A549 (cell line): ENCODE measurements at regions not wholly inside any gene's neighbourhood (a gene's known extent, or its start where the extent isn't known, plus 50 kb on each side); places are given as distances from the start of the nearest gene placed in this dataset.

Source experiments
- ATAC-seq, 2 experiments: fragments of 200-7000 bp in 1 of 2; fragments of >200 bp in 1 of 2; cut with Nextera tagmentation in 1 of 2; cut with Tn5 transposase in 1 of 2; 3 replicates each; pipeline versions ENCODE4 v1.8.0 to v1.9.1; 2018 to 2020; ENCODE audit warnings: mild to moderate bottlenecking in 1 of 2, moderate library complexity in 1 of 2
- CTCF ChIA-PET: fragments of 300-600 bp; sonication (Branson Sonifier 250); formaldehyde crosslinking; extraction: SDS; loops from one replicate; lab custom pipeline; 2021; ENCODE audit warnings: antibody characterized with exemption, inconsistent platforms; lab: Yijun Ruan, JAX
- POLR2A ChIA-PET: fragments of 350-600 bp; formaldehyde crosslinking; extraction: SDS; loops from one replicate; lab custom pipeline; 2021; ENCODE audit warnings: antibody characterized with exemption, inconsistent platforms; lab: Yijun Ruan, JAX
- DNase-seq, 2 experiments: peaks; one replicate each; pipeline versions ENCODE4 v3.0.0 to v3.0.0-alpha.2; 2011 to 2016; ENCODE audit warnings: low read depth in 1 of 2, low spot score in 1 of 2
- FAIRE-seq: peaks from 2 replicates; lab custom pipeline; 2011; peaks lifted over from hg19 to GRCh38; lab: Jason Lieb, UNC
- H3K27ac ChIP-seq, 2 experiments: fragments of >200 bp; sonication (Bioruptor Twin); formaldehyde crosslinking; 3 replicates each; pipeline ENCODE4 v1.5.1; 2016 to 2017
- H3K4me1 ChIP-seq: fragments of >200 bp; sonication (Bioruptor Twin); formaldehyde crosslinking; 3 replicates; pipeline ENCODE4 v1.6.1; 2016
- H3K4me2 ChIP-seq: fragments of >200 bp; sonication (Bioruptor Twin); formaldehyde crosslinking; 3 replicates; pipeline ENCODE4 v1.6.1; 2016
- H3K4me3 ChIP-seq: fragments of >200 bp; sonication (Bioruptor Twin); formaldehyde crosslinking; 3 replicates; pipeline ENCODE4 v1.5.1; 2016
- H3K9me3 ChIP-seq: fragments of >200 bp; sonication (Bioruptor Twin); formaldehyde crosslinking; 3 replicates; pipeline ENCODE4 v1.6.1; 2016
- ATOH8 ChIP-seq: fragments of 250-450 bp; sonication (Bioruptor Pico); IDR thresholded peaks from 2 replicates; pipeline ENCODE4 v1.5.0; 2020; ENCODE audit warnings: low read depth, mild to moderate bottlenecking, moderate library complexity
- BCL3 ChIP-seq: fragments of >200 bp; sonication (Bioruptor Twin); formaldehyde crosslinking; IDR thresholded peaks from 3 replicates; pipeline ENCODE4 v1.6.1; 2016
- CHD4 ChIP-seq: fragments of 200-600 bp; sonication (generic); IDR thresholded peaks from 2 replicates; pipeline ENCODE4 v1.6.1; 2016; ENCODE audit warnings: antibody characterized with exemption, mild to moderate bottlenecking, borderline replicate concordance
- GATA3 ChIP-seq: IDR thresholded peaks from 2 replicates; pipeline ENCODE4 v1.6.1; 2012; ENCODE audit warnings: borderline replicate concordance
- HOXA7 ChIP-seq: fragments of 250-450 bp; sonication (Bioruptor Pico); IDR thresholded peaks from 2 replicates; pipeline ENCODE4 v1.5.0; 2020; ENCODE audit warnings: mild to moderate bottlenecking, moderate library complexity
- HOXB5 ChIP-seq: fragments of 250-450 bp; sonication (Bioruptor Pico); IDR thresholded peaks from 2 replicates; pipeline ENCODE4 v1.5.0; 2020; ENCODE audit warnings: mild to moderate bottlenecking, moderate library complexity
- KDM1A ChIP-seq: fragments of 200-600 bp; sonication (generic); IDR thresholded peaks from 2 replicates; pipeline ENCODE4 v1.6.1; 2016; ENCODE audit warnings: low read depth, mild to moderate bottlenecking
- MAX ChIP-seq: IDR thresholded peaks from 2 replicates; pipeline ENCODE4 v1.6.1; 2012
- NFE2L2 ChIP-seq: fragments of 150-350 bp; conservative IDR thresholded peaks from 2 replicates; pipeline ENCODE4 v1.6.1; 2014; ENCODE audit warnings: low read length
- PBX3 ChIP-seq: IDR thresholded peaks from 2 replicates; pipeline ENCODE4 v1.6.1; 2012
- PHF8 ChIP-seq: fragments of 200-600 bp; sonication (generic); IDR thresholded peaks from 2 replicates; pipeline ENCODE4 v1.6.1; 2016; ENCODE audit warnings: low read depth, mild to moderate bottlenecking, antibody characterized with exemption, moderate library complexity, borderline replicate concordance
- POLR2A ChIP-seq: IDR thresholded peaks from 2 replicates; pipeline ENCODE4 v1.6.1; 2012; ENCODE audit warnings: mild to moderate bottlenecking, low read length
- RAD21 ChIP-seq, 2 experiments: fragments of >200 bp in 1 of 2; sonication (Bioruptor Twin) in 1 of 2; formaldehyde crosslinking in 1 of 2; IDR thresholded peaks in 1 of 2; conservative IDR thresholded peaks in 1 of 2; 2 replicates in 1 of 2; 3 replicates in 1 of 2; pipeline ENCODE4 v1.6.1; 2012 to 2018; ENCODE audit warnings: inconsistent platforms in 1 of 2
- RCOR1 ChIP-seq: fragments of 150-350 bp; IDR thresholded peaks from 2 replicates; pipeline ENCODE4 v1.6.1; 2014; ENCODE audit warnings: antibody characterized with exemption, low read length, low read depth
- SREBF2 ChIP-seq: fragments of 450-650 bp; IDR thresholded peaks from 2 replicates; pipeline ENCODE4 v1.6.1; 2014; ENCODE audit warnings: mild to moderate bottlenecking, moderate library complexity
- TFCP2L1 ChIP-seq: fragments of 250-450 bp; sonication (Bioruptor Pico); IDR thresholded peaks from 2 replicates; pipeline ENCODE4 v1.5.0; 2021; ENCODE audit warnings: mild to moderate bottlenecking
- USF2 ChIP-seq: fragments of 450-650 bp; IDR thresholded peaks from 2 replicates; pipeline ENCODE4 v1.6.1; 2014; ENCODE audit warnings: antibody characterized with exemption
- ZC3H11A ChIP-seq: fragments of 450-650 bp; IDR thresholded peaks from 2 replicates; pipeline ENCODE4 v1.6.1; 2014; ENCODE audit warnings: antibody characterized with exemption, mild to moderate bottlenecking
- ZFP36 ChIP-seq: fragments of 450-650 bp; IDR thresholded peaks from 2 replicates; pipeline ENCODE4 v1.6.1; 2014; ENCODE audit warnings: borderline replicate concordance; ENCODE audit not compliant: partially characterized antibody
- ZNF302 ChIP-seq: fragments of 250-450 bp; sonication (Bioruptor Pico); IDR thresholded peaks from 2 replicates; pipeline ENCODE4 v1.9.0; 2021; ENCODE audit warnings: inconsistent platforms, mild to moderate bottlenecking, moderate library complexity
- WGBS: methylation state at CpG from one replicate; pipeline ENCODE4 v1.1.6; 2017; ENCODE audit errors: missing lambda C conversion rate; 5-methylcytosine and 5-hydroxymethylcytosine counted together
- TF ChIP-seq, protein P1 (sequence below): fragments of >200 bp; sonication (Bioruptor Twin); formaldehyde crosslinking; IDR thresholded peaks from 2 replicates; pipeline ENCODE4 v1.6.1; 2016
- TF ChIP-seq, protein P2 (sequence below): fragments of 250-450 bp; sonication (Bioruptor Pico); IDR thresholded peaks from 2 replicates; pipeline ENCODE4 v1.5.0; 2021; ENCODE audit warnings: mild to moderate bottlenecking, moderate library complexity, borderline replicate concordance
- TF ChIP-seq, protein P3 (sequence below): IDR thresholded peaks from 2 replicates; pipeline ENCODE4 v1.6.1; 2012; ENCODE audit warnings: low read depth, borderline replicate concordance

DNA sequence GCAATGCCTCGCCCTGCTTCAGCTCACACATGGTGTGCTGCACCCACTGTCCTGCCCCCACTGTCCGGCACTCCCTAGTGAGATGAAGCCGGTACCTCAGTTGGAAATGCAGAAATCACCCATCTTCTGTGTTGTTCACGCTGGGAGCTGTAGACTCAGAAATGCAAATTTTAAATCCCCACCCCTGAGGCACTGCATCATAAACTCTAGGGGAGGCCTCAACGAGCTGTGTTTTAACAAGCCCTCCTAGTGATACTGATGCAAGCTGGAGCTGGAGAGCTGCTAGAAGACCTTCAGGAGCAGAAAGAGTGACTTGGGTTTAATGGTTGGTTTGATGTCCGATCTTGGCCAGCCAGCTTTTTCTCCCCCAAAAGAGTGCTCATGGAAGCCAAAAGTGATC, 146.0 kb upstream of the MAST4 start:
- Histone ChIP-seq H3K4me1 (no peaks in the 10 kb centered on the region), H3K4me2 (no peak overlapping the region), H3K9me3 (no peaks in the 10 kb centered on the region), H3K4me3 (no peak overlapping the region), H3K27ac (no peak overlapping the region)
- DNase-seq, result no peak
- ATAC-seq, result no peak
- no peak for TF ChIP-seq ZNF302 (CRISPR knock-in tag)
- TF ChIP-seq POLR2A, result no peak
- no peak for TF ChIP-seq RAD21 (conservative IDR thresholded peaks at IDR 0.05 in 1 of 2, IDR thresholded peaks at IDR 0.05 in 1 of 2)
- TF ChIP-seq CHD4, result no peak
- no peak for TF ChIP-seq HOXB5 (CRISPR knock-in tag)
- TF ChIP-seq USF2, result no peak
- TF ChIP-seq, protein P1, sequence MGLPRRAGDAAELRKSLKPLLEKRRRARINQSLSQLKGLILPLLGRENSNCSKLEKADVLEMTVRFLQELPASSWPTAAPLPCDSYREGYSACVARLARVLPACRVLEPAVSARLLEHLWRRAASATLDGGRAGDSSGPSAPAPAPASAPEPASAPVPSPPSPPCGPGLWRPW, result no peak
- no peak for TF ChIP-seq PHF8
- no peak for TF ChIP-seq NFE2L2
- TF ChIP-seq KDM1A, result no peak
- TF ChIP-seq ZFP36, result no peak
- TF ChIP-seq HOXA7 (CRISPR knock-in tag), result no peak
- no peak for TF ChIP-seq RCOR1
- no peak for TF ChIP-seq ATOH8 (CRISPR knock-in tag)
- ChIA-PET CTCF (interaction anchor here (0.6 to 0.9 kb wide), 2 partner anchors 144 to 1202 kb away, joined by 3 read pairs; no protein-coding TSS in a partner anchor), POLR2A (no interaction called here)
- WGBS, result 26% methylated on average over 6 of the region's 6 CpGs
- no peak for FAIRE-seq

- H3K4me1 ChIP-seq, result no peaks in the 10 kb centered on the region
- CTCF ChIA-PET, result no interaction called here
- no peak overlapping the region for H3K4me3 ChIP-seq
- FAIRE-seq (no peak), ATAC-seq (no peak), DNase-seq (no peak)
- H3K27ac ChIP-seq, result no peak overlapping the region
- POLR2A ChIA-PET, result no interaction called here
- no peak for TF ChIP-seq RAD21 (conservative IDR thresholded peaks at IDR 0.05 in 1 of 2, IDR thresholded peaks at IDR 0.05 in 1 of 2)
- no peak for TF ChIP-seq PHF8
- TF ChIP-seq POLR2A, result no peak
- TF ChIP-seq GATA3, result no peak
- no peak for TF ChIP-seq ZC3H11A
- TF ChIP-seq BCL3, result no peak
- TF ChIP-seq SREBF2, result no peak
- no peak for TF ChIP-seq HOXB5 (CRISPR knock-in tag)
- TF ChIP-seq PBX3, result no peak
- TF ChIP-seq, protein P2, sequence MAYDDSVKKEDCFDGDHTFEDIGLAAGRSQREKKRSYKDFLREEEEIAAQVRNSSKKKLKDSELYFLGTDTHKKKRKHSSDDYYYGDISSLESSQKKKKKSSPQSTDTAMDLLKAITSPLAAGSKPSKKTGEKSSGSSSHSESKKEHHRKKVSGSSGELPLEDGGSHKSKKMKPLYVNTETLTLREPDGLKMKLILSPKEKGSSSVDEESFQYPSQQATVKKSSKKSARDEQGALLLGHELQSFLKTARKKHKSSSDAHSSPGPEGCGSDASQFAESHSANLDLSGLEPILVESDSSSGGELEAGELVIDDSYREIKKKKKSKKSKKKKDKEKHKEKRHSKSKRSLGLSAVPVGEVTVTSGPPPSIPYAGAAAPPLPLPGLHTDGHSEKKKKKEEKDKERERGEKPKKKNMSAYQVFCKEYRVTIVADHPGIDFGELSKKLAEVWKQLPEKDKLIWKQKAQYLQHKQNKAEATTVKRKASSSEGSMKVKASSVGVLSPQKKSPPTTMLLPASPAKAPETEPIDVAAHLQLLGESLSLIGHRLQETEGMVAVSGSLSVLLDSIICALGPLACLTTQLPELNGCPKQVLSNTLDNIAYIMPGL (CRISPR knock-in tag), result no peak
- TF ChIP-seq, protein P3, sequence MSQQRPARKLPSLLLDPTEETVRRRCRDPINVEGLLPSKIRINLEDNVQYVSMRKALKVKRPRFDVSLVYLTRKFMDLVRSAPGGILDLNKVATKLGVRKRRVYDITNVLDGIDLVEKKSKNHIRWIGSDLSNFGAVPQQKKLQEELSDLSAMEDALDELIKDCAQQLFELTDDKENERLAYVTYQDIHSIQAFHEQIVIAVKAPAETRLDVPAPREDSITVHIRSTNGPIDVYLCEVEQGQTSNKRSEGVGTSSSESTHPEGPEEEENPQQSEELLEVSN, result no peak
- no peak for TF ChIP-seq MAX
- no peak for TF ChIP-seq TFCP2L1 (CRISPR knock-in tag)
- TF ChIP-seq CHD4, result no peak
- WGBS, result 62% methylated on average over 2 of the region's 2 CpGs
- H3K4me2 ChIP-seq, result no peak overlapping the region
- H3K9me3 ChIP-seq, result no peaks in the 10 kb centered on the region
Observed at GRCh38 chr5:66450988-66451387, 145.2 kb upstream of the MAST4 start.
